Stimulated activated CD8-positive, alpha-beta memory T cell treated with anti-CD3 and anti-CD28 coated beads, Interleukin-4, amount 100 ng/mL, for 48 hours (primary cell): ENCODE measurements at regions not wholly inside any gene's neighbourhood (a gene's known extent, or its start where the extent isn't known, plus 50 kb on each side); places are given as distances from the start of the nearest gene placed in this dataset.
"Not testable (repeated sequence)": the region's sequence is repeated elsewhere in the genome, so short reads cannot be mapped to it uniquely, and the experiment has no call there.

Source experiments
- DNase-seq: peaks from one replicate; pipeline ENCODE4 v3.0.0-alpha.2; 2020

DNA sequence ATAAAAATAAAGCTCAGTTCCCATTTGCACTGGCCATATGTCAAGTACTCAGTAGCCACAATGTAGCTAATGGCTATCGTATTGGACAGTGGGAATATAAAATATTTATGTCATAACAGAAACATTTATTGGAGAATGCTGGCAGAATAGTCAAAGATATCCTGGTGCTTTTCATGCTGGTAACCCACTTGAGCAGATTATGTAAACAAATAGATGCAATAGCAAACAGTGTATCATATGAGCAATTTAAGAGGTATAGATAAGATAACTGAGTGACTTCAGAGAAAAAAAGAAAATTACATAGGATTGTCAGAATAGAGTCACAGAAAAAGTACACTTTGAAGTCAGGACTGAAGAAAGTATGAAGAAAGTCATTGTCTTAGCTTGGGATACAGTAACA, 426.6 kb downstream of the NDFIP2 start:
- DNase-seq = no peak

DNA sequence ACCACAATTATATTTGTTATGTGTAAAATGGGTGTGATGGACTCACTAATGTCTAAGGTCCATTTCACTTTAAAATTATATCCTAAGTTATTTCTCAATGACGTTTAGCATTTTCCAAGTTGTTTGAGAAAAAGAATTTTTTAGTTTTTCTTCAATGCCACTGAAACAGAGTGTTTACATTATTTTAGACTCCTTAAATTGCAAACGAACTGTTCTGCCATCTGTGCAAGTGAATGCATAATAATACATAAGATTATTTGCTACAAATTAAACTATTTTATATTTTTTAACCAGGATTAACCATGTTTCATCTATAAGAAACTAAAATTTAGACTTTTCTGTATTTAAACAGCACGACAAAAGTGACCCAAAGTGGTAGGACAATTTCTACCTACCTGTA, 425.4 kb downstream of the NDFIP2 start:
- no peak for DNase-seq

- no peak for DNase-seq
These were observed 424.1 kb downstream of the NDFIP2 start for GRCh38 chr13:79905018-79905417.

GRCh38 chr13:79904581-79904980, 423.6 kb downstream of the NDFIP2 start:
- DNase-seq = no peak

GRCh38 chr13:79901336-79901735, 420.4 kb downstream of the NDFIP2 start:
- no peak for DNase-seq

DNA sequence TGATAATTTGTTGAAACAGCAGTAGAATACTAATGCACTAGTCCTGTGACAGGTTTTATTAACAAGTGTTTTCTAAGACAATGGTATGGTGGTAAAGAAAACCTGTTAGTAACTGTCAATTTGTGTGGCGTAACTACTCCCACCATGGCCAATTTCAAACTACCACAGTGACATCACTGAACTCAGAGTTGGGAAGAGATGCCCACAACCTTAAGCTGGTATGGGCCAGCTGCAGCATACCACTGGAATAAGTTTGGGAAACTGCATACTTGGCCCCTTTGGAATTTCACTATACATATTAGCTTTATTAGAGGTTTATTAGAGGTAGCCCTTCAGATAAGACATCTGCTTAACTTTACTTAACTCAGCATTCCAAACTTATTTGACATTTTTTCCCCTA, 419.4 kb downstream of the NDFIP2 start:
- no peak for DNase-seq

- no peak for DNase-seq
These were observed 418.0 kb downstream of the NDFIP2 start for GRCh38 chr13:79898996-79899395.

DNA sequence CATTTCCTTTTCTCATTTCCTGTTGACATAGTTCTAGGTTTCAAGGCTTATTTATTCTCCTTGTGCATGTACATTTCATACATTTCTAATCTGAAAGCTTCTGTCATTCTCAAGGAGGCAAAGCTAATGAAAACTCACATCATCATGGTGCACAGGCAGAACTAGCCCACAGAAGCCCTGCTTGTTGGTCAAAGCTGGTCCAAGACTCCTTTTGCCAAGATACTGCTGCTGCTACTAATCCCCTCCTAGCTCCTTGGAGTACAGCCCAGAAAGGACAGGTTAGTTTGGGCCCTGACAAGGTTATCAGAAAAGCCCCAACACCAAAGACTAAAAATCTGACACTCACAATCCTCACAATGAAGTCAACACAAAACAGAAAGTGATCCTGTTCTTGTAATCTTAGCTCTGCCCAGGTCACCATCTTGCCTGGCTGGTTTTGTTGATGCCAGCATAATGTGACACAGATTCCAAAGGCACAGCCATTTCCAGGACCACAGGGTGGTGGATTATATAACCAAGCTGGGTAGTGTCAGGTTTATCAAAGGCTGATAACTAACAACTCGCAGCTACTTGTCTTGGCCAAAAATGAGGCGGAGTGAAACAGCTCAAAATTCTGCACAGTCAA, 417.4 kb downstream of the NDFIP2 start:
- no peak for DNase-seq

GRCh38 chr13:79896851-79897250, 415.9 kb downstream of the NDFIP2 start:
- DNase-seq = no peak

- DNase-seq = no peak
These were observed 414.5 kb downstream of the NDFIP2 start for GRCh38 chr13:79895416-79895815.

- not testable (repeated sequence) for DNase-seq
These were observed 406.3 kb downstream of the NDFIP2 start for GRCh38 chr13:79887278-79887677.

DNA sequence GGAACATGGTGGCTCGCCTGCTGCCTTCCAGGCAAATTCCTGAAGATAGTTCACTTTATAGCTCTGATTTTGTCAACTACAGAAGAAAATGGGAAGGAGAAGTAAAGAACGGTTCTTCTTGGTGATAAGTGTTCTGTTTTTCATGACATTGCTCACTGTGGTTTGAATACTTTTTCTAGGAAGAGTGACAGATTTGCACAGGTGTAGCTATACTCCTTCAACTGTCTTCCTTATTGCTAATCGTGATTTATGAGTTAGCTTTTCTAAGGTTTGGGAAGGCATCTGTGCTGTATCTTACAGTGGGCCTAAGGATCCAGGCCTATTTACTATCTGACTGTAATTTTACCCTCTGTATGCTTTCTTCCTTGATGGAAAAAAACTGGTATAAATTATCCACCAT, 405.6 kb downstream of the NDFIP2 start:
- no peak for DNase-seq

DNA sequence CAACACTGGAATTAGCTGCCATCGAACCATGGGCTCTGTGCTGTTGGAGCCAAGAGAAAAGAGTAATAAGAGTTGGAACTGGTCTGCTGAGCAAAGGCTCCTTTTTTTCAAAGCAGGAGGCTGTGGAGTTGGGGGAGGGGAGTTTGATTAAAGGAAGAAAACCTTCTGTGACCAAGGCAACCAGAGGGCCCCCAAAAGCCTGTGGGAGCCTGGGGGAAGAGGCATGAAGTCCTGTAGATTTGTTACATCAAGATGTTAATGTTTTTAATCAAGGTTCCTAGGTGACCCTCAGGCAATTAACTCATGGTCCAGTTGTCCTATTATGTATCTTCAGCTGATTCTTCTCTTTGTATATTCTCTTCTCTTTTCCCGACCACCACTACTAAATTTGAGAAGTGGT, 403.9 kb downstream of the NDFIP2 start:
- no peak for DNase-seq

DNA sequence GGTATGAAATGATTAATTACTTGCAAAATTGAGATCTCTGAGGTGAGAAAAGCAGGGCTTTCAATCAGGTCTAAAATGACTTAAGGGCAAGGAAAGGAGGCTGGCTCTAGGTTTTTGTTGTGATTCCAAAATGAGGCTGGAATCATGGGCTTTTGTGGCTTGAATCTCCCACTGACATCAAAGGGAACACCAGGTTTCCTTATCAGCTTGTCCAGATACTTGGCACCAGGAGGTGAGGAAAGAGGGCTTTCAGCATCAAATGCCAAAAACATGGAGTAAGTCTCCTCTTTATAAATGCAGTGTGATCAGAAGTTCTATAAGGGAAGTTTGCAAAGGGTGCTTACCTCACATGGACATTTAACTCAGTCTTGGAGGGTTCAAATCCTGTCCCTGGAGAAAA, 402.3 kb downstream of the NDFIP2 start:
- DNase-seq = no peak

- no peak for DNase-seq
These were observed 399.9 kb downstream of the NDFIP2 start for GRCh38 chr13:79880818-79881217.

DNA sequence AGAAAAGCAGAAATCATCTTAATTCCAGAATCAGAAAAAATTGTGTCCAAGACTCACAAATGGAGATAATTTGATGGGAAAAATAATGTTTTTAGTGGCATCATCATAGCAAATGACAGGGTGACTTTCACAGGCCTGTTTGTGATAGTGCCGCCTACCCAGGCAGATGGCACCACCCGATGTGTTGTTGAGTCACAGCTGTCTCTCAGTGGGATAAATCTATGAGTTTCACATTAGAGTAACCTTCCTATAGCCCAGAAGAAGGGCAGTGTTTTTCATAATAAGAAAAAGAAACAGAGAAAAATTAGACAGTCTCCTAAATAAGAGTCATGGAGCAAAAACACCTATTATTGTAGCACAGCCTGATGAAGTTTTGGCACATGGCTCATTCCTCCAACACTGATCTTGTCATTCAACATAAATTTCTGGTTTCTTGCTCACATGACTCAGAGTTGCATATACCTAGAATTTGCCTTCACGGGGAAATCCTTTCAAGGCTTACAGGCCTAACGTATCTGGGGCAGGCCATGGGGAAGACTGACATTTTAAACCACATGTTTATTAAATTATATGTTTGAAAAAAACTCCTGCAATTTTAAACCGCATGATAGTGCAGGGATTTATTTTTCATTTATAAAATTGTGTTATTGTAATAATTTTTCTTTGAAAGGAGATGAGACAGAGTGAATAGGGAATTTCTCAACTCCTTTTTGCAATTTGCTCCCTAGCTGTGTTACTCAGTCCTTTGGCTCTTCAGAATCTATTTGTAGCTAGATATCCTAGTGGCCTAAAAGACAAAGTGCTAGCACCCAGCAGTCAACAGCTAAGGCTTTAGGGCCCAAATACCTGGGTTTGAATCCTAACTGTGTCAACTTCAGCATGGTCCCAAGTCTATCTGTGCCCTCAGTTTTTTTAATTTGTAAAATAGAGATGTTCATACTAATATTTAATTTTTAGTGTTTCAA, 393.7 kb downstream of the NDFIP2 start:
- DNase-seq = no peak

GRCh38 chr13:79871594-79871993, 390.6 kb downstream of the NDFIP2 start:
- no peak for DNase-seq

DNA sequence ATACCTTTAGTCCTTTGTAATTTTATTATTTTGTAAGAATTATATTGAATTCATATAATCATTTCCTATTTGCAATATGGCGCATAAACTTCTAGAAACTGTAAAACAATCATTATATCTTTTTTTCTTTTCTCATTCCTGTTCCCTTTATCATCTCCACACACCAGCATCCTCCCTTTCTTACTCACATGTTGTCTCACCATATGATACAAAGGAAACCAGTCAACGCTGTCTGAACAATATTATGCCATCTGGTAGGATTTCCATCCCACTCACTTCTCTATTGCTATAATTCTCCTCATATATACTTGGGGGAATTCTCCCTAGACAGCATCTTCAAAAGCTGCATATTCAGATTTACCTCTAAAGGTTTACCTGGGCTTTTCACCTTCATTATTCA, 389.8 kb downstream of the NDFIP2 start:
- no peak for DNase-seq

DNA sequence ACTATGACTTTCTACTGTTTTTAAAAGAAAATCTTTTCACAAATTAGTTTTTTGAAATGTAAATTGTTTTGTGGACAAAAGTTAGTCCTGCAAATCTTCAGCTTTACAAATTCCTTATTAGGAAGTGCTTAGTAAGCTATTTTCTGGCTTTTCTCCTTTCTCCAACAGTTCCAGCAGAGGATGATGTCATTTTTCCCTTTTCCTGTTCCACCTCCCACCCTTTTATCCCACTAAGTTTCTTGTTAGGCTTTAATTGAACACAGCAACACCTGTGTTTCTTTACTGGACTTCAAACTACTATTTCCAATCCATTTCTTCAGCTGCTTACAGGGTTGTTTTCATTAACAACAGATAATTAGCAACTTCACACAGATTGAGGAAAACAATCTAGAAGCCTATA, 389.2 kb downstream of the NDFIP2 start:
- no peak for DNase-seq

GRCh38 chr13:79869326-79869725, 388.4 kb downstream of the NDFIP2 start:
- DNase-seq = no peak

DNA sequence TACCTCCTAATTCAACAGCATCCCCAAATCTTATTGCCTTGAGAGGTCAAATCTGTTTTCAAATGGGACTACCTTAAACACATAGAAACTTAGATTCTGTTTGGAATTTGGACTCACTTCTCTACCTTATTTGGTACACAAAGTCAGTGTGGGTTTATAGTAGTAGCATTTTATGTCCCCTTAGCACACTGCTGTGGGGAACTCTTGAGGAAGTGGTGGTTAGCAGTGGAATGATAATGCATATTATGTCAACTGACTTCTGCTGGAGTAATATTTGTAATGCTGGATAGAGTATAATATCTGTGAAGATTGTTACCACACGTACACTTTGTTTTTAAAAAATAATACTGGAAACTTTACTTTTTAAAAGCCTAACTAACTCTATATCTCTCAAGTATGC, 386.3 kb downstream of the NDFIP2 start:
- DNase-seq = no peak

GRCh38 chr13:79866436-79866835, 385.5 kb downstream of the NDFIP2 start:
- DNase-seq = no peak

DNA sequence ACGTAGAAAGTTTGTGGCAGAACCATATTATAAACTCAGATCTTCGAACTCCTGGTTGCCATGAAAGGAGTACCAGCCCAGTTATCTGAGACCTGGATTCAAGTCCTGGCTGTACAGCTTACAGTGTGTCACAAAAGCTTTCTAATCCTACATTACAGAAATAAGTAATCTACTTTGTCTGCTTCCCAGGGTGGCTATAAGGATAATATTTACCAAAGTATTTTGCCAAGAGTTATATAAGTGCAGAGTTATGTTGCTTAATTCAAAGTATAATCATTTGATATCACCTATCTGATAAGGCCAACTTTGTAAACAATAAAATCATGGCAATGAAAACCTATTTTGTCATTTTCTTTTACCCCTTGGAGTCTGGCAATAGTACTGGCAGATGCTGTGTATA, 381.6 kb downstream of the NDFIP2 start:
- DNase-seq = no peak

DNA sequence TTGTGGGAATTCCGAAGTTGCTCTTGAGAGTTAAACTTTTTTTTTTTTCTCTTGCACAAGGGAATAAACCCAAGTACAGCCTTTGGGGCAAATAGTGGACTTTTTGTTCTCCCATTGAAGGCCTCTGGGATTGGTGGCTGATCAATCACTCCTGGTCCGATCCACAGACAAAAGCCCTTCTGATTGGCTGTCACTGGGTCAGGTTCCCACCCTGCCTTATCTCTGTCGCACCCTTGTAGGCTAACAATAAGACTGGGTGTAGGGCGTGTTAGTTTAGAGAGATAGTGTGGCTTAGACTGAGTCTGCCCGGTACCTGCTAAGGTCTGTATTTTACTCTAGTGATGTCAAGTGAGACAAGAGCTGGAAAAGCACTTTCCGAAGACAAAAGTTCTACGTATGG, 380.8 kb downstream of the NDFIP2 start:
- DNase-seq = no peak

DNA sequence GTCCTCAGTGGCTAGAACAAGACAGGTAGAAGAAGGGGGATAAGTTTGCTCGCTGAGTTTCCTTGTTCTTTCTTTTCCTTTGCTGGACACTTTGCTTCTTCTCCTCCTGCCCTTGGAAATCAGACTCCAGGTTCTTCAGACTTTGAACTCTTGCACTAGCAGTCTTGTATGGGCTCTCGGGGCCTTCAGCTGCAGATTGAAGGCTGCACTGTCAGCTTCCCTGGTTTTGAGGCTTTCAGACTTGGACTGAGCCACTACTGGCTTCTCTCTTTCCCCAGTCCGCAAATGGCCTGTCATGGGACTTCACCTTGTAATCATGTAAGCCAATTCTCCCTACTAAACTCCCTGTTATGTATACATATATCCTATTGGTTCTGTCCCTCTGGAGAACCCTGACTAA, 379.8 kb downstream of the NDFIP2 start:
- no peak for DNase-seq
